Calu3 (cell line): ENCODE measurements at regions not wholly inside any gene's neighbourhood (a gene's known extent, or its start where the extent isn't known, plus 50 kb on each side); places are given as distances from the start of the nearest gene placed in this dataset.

Experiments
- BruUV-seq: library from RNA; stranded (reverse); fragments of 400-500 nt; replicated peaks from 2 replicates; lab custom pipeline; 2021; lab: Mats Ljungman, UMichigan
- CTCF ChIA-PET: fragments of 300-600 bp; sonication (Branson Sonifier 250); formaldehyde crosslinking; loops from one replicate; lab custom pipeline; 2022; ENCODE audit warnings: antibody characterized with exemption; lab: Charles Lee
- DNase-seq: peaks from one replicate; pipeline ENCODE4 v3.0.0; 2022
- H3K27ac Mint-ChIP-seq: one replicate; pipeline ENCODE4 v1.8.0; 2022; ENCODE audit warnings: mixed read lengths; ENCODE audit not compliant: unreplicated experiment
- H3K27me3 Mint-ChIP-seq: one replicate; pipeline ENCODE4 v1.8.0; 2022; ENCODE audit warnings: mixed read lengths; ENCODE audit not compliant: unreplicated experiment
- H3K36me3 Mint-ChIP-seq: one replicate; pipeline ENCODE4 v1.8.0; 2022; ENCODE audit warnings: mild to moderate bottlenecking, moderate library complexity, mixed read lengths; ENCODE audit not compliant: insufficient read depth, unreplicated experiment
- H3K4me1 Mint-ChIP-seq: one replicate; pipeline ENCODE4 v1.8.0; 2022; ENCODE audit warnings: mild to moderate bottlenecking, low read depth, mixed read lengths; ENCODE audit not compliant: unreplicated experiment
- H3K4me3 Mint-ChIP-seq: one replicate; pipeline ENCODE4 v1.8.0; 2022; ENCODE audit warnings: mild to moderate bottlenecking, low read depth, moderate library complexity, mixed read lengths; ENCODE audit not compliant: unreplicated experiment
- H3K9me3 Mint-ChIP-seq: one replicate; pipeline ENCODE4 v1.8.0; 2022; ENCODE audit warnings: low read depth, mixed read lengths; ENCODE audit not compliant: unreplicated experiment
- CTCF ChIP-seq: fragments of 200-600 bp; IDR thresholded peaks from one replicate; pipeline ENCODE4 v1.8.0; 2022; ENCODE audit warnings: antibody characterized with exemption; ENCODE audit not compliant: unreplicated experiment
- intact Hi-C: fragments of 100-400 bp; cut with micrococcal nuclease; formaldehyde crosslinking; loops from one replicate; pipeline ENCODE4 v1.10.0; 2022; ENCODE audit not compliant: unreplicated experiment

GRCh38 chr2:829047-829446, 121.6 kb upstream of the SNTG2 start:
- no TSS peak for BruUV-seq
- intact Hi-C loops, result no loop called here
- Mint-ChIP-seq H3K9me3 (peaks cover 22% of the 10 kb centered on the region), H3K4me1 (no peaks in the 10 kb centered on the region), H3K27ac (no peak overlapping the region), H3K27me3 (no peaks in the 10 kb centered on the region), H3K36me3 (no peaks in the 10 kb centered on the region), H3K4me3 (no peak overlapping the region)
- DNase-seq, result no peak
- no peak for TF ChIP-seq CTCF
- CTCF ChIA-PET, result no interaction called here

- no peaks in the 10 kb centered on the region for H3K4me1 Mint-ChIP-seq
- no TSS peak for BruUV-seq
- H3K27ac Mint-ChIP-seq, result no peak overlapping the region
- intact Hi-C loops, result no loop called here
- CTCF ChIA-PET, result no interaction called here
- no peak overlapping the region for H3K4me3 Mint-ChIP-seq
- H3K27me3 Mint-ChIP-seq, result no peaks in the 10 kb centered on the region
- peaks cover 19% of the 10 kb centered on the region for H3K9me3 Mint-ChIP-seq
- H3K36me3 Mint-ChIP-seq, result no peaks in the 10 kb centered on the region
- no peak for TF ChIP-seq CTCF
- DNase-seq, result no peak
Observed at GRCh38 chr2:824954-825353, 125.7 kb upstream of the SNTG2 start.

GRCh38 chr2:824524-824923, 126.1 kb upstream of the SNTG2 start:
- H3K4me3 Mint-ChIP-seq, result no peak overlapping the region
- H3K9me3 Mint-ChIP-seq, result peaks cover 19% of the 10 kb centered on the region
- no peak overlapping the region for H3K27ac Mint-ChIP-seq
- no TSS peak for BruUV-seq
- H3K4me1 Mint-ChIP-seq, result no peaks in the 10 kb centered on the region
- no peaks in the 10 kb centered on the region for H3K36me3 Mint-ChIP-seq
- no peaks in the 10 kb centered on the region for H3K27me3 Mint-ChIP-seq
- TF ChIP-seq CTCF, result no peak
- DNase-seq, result no peak
- intact Hi-C loops, result no loop called here
- CTCF ChIA-PET, result no interaction called here

- no peak for TF ChIP-seq CTCF
- BruUV-seq, result no TSS peak
- DNase-seq, result no peak
- Mint-ChIP-seq H3K36me3 (no peaks in the 10 kb centered on the region), H3K4me1 (no peaks in the 10 kb centered on the region), H3K9me3 (peaks cover 24% of the 10 kb centered on the region), H3K4me3 (no peak overlapping the region), H3K27ac (no peak overlapping the region), H3K27me3 (no peaks in the 10 kb centered on the region)
- intact Hi-C loops, result no loop called here
- CTCF ChIA-PET, result no interaction called here
Observed at GRCh38 chr2:821546-821945, 129.1 kb upstream of the SNTG2 start.
